Adrenal gland (tissue), 9 donors: ENCODE measurements at regions not wholly inside any gene's neighbourhood (a gene's known extent, or its start where the extent isn't known, plus 50 kb on each side); places are given as distances from the start of the nearest gene placed in this dataset.

Experiments used
- DNase-seq, 7 donors: peaks; one replicate each; pipeline ENCODE4 v3.0.0-alpha.2; 2019 to 2020
- H3K27ac ChIP-seq, 5 donors: fragments of 200-600 bp; sonication (generic) in 4 of 5; 1 replicate in 3 of 5; 2 replicates in 2 of 5; pipeline versions ENCODE4 v1.5.1 to v1.8.0; 2016 to 2020; ENCODE audit warnings: mild to moderate bottlenecking in 1 of 5
- H3K27me3 ChIP-seq: fragments of 200-600 bp; 2 replicates; pipeline ENCODE4 v1.8.0; 2021
- H3K36me3 ChIP-seq, 2 donors: fragments of 200-600 bp; replicated peaks in 1 of 2; 1 replicate in 1 of 2; 2 replicates in 1 of 2; pipeline versions ENCODE4 v1.5.1 to v1.8.0; 2018 to 2022
- H3K4me1 ChIP-seq, 2 donors: fragments of 200-600 bp; replicated peaks in 1 of 2; 1 replicate in 1 of 2; 2 replicates in 1 of 2; pipeline versions ENCODE4 v1.5.1 to v1.8.0; 2018 to 2021
- H3K4me3 ChIP-seq, 4 donors: fragments of 200-600 bp; sonication (generic) in 3 of 4; one replicate each; pipeline ENCODE4 v1.5.1; 2016 to 2018
- H3K9me3 ChIP-seq, 3 donors: fragments of 200-600 bp; sonication (generic) in 1 of 3; replicated peaks in 1 of 3; 1 replicate in 2 of 3; 2 replicates in 1 of 3; pipeline versions ENCODE4 v1.5.1 to v1.8.0; 2016 to 2021
- POLR2A ChIP-seq, 2 donors: fragments of 450-650 bp; IDR thresholded peaks; one replicate each; pipeline ENCODE4 v1.6.1; 2017; ENCODE audit warnings: antibody characterized with exemption in 2 of 2, mild to moderate bottlenecking in 2 of 2, moderate library complexity in 1 of 2
- WGBS, 4 donors: extraction: QIAGEN DNeasy Blood & Tissue Kit in 2 of 4; methylation state at CpG; one replicate each; pipeline versions ENCODE4 v1.1.5 to v1.1.7; 2013 to 2017; 5-methylcytosine and 5-hydroxymethylcytosine counted together
- intact Hi-C, 2 donors: fragments of 100-400 bp; cut with DNase I; formaldehyde crosslinking; loops; one replicate each; pipeline versions ENCODE4 v1.14.1 to v1.15.0; 2022 to 2023
- TF ChIP-seq, protein P1 (sequence below), 6 experiments: fragments of 450-650 bp in 4 of 6; fragments of 200-600 bp in 2 of 6; sonication (generic) in 1 of 6; IDR thresholded peaks; 1 replicate in 5 of 6; 2 replicates in 1 of 6; pipeline versions ENCODE4 v1.5.1 to v1.8.0; 2016 to 2021; ENCODE audit warnings: antibody characterized with exemption in 6 of 6, mild to moderate bottlenecking in 2 of 6, moderate library complexity in 1 of 6
- donor health status: healthy with polysubstance abuse.
- donor health status: Bipolar disorder and iron deficiency.
- donor health status: DM: yes; HTN: yes; CAD: no.
- donor health status: DM: no; HTN: no; CAD: no.
- donor health status: DM: no; HTN: no; CAD: no.

- no peaks in the 10 kb centered on the region for H3K36me3 ChIP-seq
Measured at GRCh38 chr14:44417809-44418208, 89.3 kb downstream of the FSCB start.

GRCh38 chr14:44414646-44415045 lies 92.4 kb downstream of the FSCB start:
- TF ChIP-seq, protein P1, sequence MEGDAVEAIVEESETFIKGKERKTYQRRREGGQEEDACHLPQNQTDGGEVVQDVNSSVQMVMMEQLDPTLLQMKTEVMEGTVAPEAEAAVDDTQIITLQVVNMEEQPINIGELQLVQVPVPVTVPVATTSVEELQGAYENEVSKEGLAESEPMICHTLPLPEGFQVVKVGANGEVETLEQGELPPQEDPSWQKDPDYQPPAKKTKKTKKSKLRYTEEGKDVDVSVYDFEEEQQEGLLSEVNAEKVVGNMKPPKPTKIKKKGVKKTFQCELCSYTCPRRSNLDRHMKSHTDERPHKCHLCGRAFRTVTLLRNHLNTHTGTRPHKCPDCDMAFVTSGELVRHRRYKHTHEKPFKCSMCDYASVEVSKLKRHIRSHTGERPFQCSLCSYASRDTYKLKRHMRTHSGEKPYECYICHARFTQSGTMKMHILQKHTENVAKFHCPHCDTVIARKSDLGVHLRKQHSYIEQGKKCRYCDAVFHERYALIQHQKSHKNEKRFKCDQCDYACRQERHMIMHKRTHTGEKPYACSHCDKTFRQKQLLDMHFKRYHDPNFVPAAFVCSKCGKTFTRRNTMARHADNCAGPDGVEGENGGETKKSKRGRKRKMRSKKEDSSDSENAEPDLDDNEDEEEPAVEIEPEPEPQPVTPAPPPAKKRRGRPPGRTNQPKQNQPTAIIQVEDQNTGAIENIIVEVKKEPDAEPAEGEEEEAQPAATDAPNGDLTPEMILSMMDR (IDR thresholded peaks at IDR 0.05): no peak
- no peak for TF ChIP-seq POLR2A (IDR thresholded peaks at IDR 0.05)

More at GRCh38 chr14:44417809-44418208, 89.3 kb downstream of the FSCB start:
- 46 to 100% (median 80%) methylated on average over 1 of the region's 1 CpG for WGBS, 4 donors
- Histone ChIP-seq H3K4me1 (no peaks in the 10 kb centered on the region), H3K27me3 (no peaks in the 10 kb centered on the region), H3K4me3 (no peak overlapping the region), H3K9me3 (no peaks in the 10 kb centered on the region), H3K27ac (no peak overlapping the region)
- no peak for DNase-seq
- no peak for TF ChIP-seq POLR2A (IDR thresholded peaks at IDR 0.05)
- TF ChIP-seq, protein P1 (IDR thresholded peaks at IDR 0.05): no peak
- intact Hi-C loops: no loop called here

DNA sequence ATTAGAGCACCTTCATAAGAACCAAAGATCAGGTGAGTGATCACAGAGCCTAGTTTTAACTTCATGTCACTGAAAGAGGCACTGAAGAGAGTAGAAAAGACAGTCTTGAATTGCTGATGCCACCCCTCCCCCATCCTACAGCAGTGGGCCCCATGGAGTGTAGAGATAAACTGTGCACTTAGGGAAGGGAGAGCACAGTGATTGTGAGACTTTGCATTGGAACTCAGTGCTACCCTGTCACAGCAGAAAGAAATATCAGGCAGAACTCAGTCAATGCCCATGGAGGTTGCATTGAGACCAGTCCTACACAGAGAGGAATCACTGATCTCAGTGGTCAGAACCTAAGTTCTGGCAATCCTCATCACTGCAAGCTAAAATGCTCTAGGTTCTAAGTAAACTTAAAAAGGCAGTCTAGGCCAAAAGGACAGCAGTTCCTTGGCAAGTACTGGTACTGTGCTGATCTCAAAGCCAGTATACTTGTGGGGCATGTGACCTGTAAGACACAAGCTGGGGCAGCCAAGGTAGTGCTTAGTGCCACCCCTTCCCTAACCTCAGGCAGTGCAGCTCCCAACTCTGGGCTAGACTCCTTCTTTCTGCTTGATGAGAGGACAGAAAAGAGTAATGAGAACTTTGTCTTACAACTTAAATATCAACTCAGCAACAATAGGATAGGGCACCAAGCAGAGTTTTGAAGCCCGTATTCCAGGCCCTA lies 94.1 kb downstream of the FSCB start:
- H3K4me1 ChIP-seq: no peaks in the 10 kb centered on the region
- H3K4me3 ChIP-seq: no peak overlapping the region
- no peaks in the 10 kb centered on the region for H3K9me3 ChIP-seq
- 42 to 82% (median 72%) methylated on average over 1 of the region's 1 CpG for WGBS, 4 donors
- H3K27ac ChIP-seq: no peak overlapping the region
- no peaks in the 10 kb centered on the region for H3K27me3 ChIP-seq
- intact Hi-C loops: no loop called here
- no peaks in the 10 kb centered on the region for H3K36me3 ChIP-seq
- DNase-seq: no peak
- no peak for TF ChIP-seq POLR2A (IDR thresholded peaks at IDR 0.05)
- TF ChIP-seq, protein P1 (IDR thresholded peaks at IDR 0.05): no peak

More at GRCh38 chr14:44414646-44415045, 92.4 kb downstream of the FSCB start:
- Histone ChIP-seq H3K4me1 (no peaks in the 10 kb centered on the region), H3K27ac (no peak overlapping the region), H3K4me3 (no peak overlapping the region), H3K36me3 (no peaks in the 10 kb centered on the region), H3K27me3 (no peaks in the 10 kb centered on the region), H3K9me3 (no peaks in the 10 kb centered on the region)
- 34 to 74% (median 59%) methylated on average over 1 of the region's 1 CpG for WGBS, 4 donors
- no peak for DNase-seq
- intact Hi-C loops: no loop called here

DNA sequence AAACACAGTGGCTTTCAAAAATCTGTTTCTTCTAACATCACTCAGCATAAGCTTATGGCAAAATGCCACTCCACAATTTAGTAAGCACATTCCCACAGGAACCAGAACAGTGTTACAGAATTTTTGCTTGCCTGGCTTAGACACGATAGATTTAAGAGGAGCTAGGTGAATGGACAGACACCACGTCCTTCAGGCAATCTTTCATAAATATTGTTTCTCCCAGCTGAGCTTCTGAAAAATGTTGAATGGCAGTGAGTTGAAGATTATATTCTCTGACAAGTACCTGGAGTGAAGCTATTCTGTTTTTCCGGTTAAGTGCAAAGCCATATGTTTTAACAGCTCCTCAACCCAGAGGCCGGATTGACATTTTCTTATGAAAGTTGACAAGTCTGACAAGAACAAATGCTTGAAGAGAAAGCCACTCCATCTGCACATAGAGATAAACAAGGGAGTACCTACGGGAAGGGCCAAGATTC lies 102.0 kb downstream of the FSCB start:
- 59 to 73% (median 63%) methylated on average over 5 of the region's 5 CpGs for WGBS, 4 donors
- DNase-seq: no peak
- no peaks in the 10 kb centered on the region for H3K36me3 ChIP-seq

More for the DNA sequence above, 102.0 kb downstream of the FSCB start:
- intact Hi-C loops: no loop called here
- Histone ChIP-seq H3K9me3 (no peaks in the 10 kb centered on the region), H3K4me3 (no peak overlapping the region), H3K27ac (no peak overlapping the region), H3K27me3 (no peaks in the 10 kb centered on the region), H3K4me1 (no peaks in the 10 kb centered on the region)
- TF ChIP-seq POLR2A (IDR thresholded peaks at IDR 0.05): no peak
- TF ChIP-seq, protein P1 (IDR thresholded peaks at IDR 0.05): no peak
